ENCODE measurements at regions not wholly inside any gene's neighbourhood (a gene's known extent, or its start where the extent isn't known, plus 50 kb on each side); places are given as distances from the start of the nearest gene placed in this dataset.

- no TSS peak for BruUV-seq (replicated peaks)
- RAD21 ChIA-PET (ENCODE audit: low non-redundant PET in 1 of 2, low total read pairs in 2 of 2, uncharacterized antibody in 2 of 2, unreplicated experiment in 2 of 2), result no interaction called here
- H3K9me2 ChIP-seq (ENCODE audit: insufficient read depth), result no peaks in the 10 kb centered on the region
- POLR2A ChIA-PET, result no interaction called here
- no peaks in the 10 kb centered on the region for H4K20me1 ChIP-seq (ENCODE audit: insufficient read depth)
- H3K27ac ChIP-seq (ENCODE audit: low read depth, low read length), result no peak overlapping the region
- CTCF ChIA-PET, result no interaction called here
- no peak overlapping the region for H3K4me3 ChIP-seq (replicated peaks in 1 of 2; ENCODE audit: low read depth in 1 of 2, low read length in 2 of 2)
- H3K9ac ChIP-seq (ENCODE audit: low read length), result no peak overlapping the region
- peaks cover 13% of the 10 kb centered on the region; the same call in 1 of the 2 replicates for H3K27me3 ChIP-seq (ENCODE audit: insufficient read depth, low read length)
- H3K79me2 ChIP-seq (ENCODE audit: insufficient read depth, low read length), result no peaks in the 10 kb centered on the region
- H3K4me2 ChIP-seq (ENCODE audit: low read length), result no peak overlapping the region
- no peaks in the 10 kb centered on the region for H3K36me3 ChIP-seq (ENCODE audit: control insufficient read depth in 1 of 2, insufficient read depth in 2 of 2, low read length in 2 of 2)
- intact Hi-C loops (cut with micrococcal nuclease), result no loop called here
- no peak overlapping the region for H2AFZ ChIP-seq (ENCODE audit: low read depth, low read length, poor library complexity, severe bottlenecking)
- DNase-seq (ENCODE audit: low read depth, low spot score) (no peak), ATAC-seq (no peak)
- no peaks in the 10 kb centered on the region for H3K9me3 ChIP-seq (ENCODE audit: control insufficient read depth in 1 of 2, insufficient read depth in 1 of 2, low read depth in 1 of 2, low read length in 2 of 2)
- H3K4me1 ChIP-seq (ENCODE audit: control insufficient read depth in 1 of 2, insufficient read depth in 2 of 2, low read length in 2 of 2), result no peaks in the 10 kb centered on the region
- TF ChIP-seq RAD21 (IDR thresholded peaks at IDR 0.05; ENCODE audit: low read depth) (no peak), SP1 (IDR thresholded peaks at IDR 0.05; ENCODE audit: low read depth) (no peak), ZNF274 (IDR thresholded peaks at IDR 0.05; ENCODE audit: low read depth, low read length) (no peak), YY1 (IDR thresholded peaks at IDR 0.05; ENCODE audit: extremely low read depth, insufficient replicate concordance, low read depth, low read length) (no peak), EZH2 (IDR thresholded peaks at IDR 0.05) (no peak), ATF3 (IDR thresholded peaks at IDR 0.05) (no peak), CTCF (IDR thresholded peaks at IDR 0.05 in 2 of 3, conservative IDR thresholded peaks at IDR 0.05 in 1 of 3; ENCODE audit: borderline replicate concordance in 1 of 3, insufficient read depth in 1 of 3, low read depth in 2 of 3, low read length in 2 of 3) (no peak)
These were observed 470.8 kb downstream of the FGF9 start for GRCh38 chr13:22141716-22142115.

- ATAC-seq, result no peak
- POLR2A ChIA-PET, result no interaction called here
- intact Hi-C loops (cut with micrococcal nuclease), result no loop called here
- H4K20me1 ChIP-seq (ENCODE audit: insufficient read depth), result no peaks in the 10 kb centered on the region
- H3K4me3 ChIP-seq (replicated peaks in 1 of 2; ENCODE audit: low read depth in 1 of 2, low read length in 2 of 2), result no peak overlapping the region
- no peak for DNase-seq (ENCODE audit: low read depth, low spot score)
- no peaks in the 10 kb centered on the region for H3K9me3 ChIP-seq (ENCODE audit: control insufficient read depth in 1 of 2, insufficient read depth in 1 of 2, low read depth in 1 of 2, low read length in 2 of 2)
- H3K9ac ChIP-seq (ENCODE audit: low read length), result no peak overlapping the region
- no peaks in the 10 kb centered on the region for H3K36me3 ChIP-seq (ENCODE audit: control insufficient read depth in 1 of 2, insufficient read depth in 2 of 2, low read length in 2 of 2)
- no peaks in the 10 kb centered on the region for H3K79me2 ChIP-seq (ENCODE audit: insufficient read depth, low read length)
- no peaks in the 10 kb centered on the region for H3K4me1 ChIP-seq (ENCODE audit: control insufficient read depth in 1 of 2, insufficient read depth in 2 of 2, low read length in 2 of 2)
- H2AFZ ChIP-seq (ENCODE audit: low read depth, low read length, poor library complexity, severe bottlenecking), result no peak overlapping the region
- no peak overlapping the region for H3K4me2 ChIP-seq (ENCODE audit: low read length)
- RAD21 ChIA-PET (ENCODE audit: low non-redundant PET in 1 of 2, low total read pairs in 2 of 2, uncharacterized antibody in 2 of 2, unreplicated experiment in 2 of 2), result no interaction called here
- no peak overlapping the region for H3K27ac ChIP-seq (ENCODE audit: low read depth, low read length)
- H3K9me2 ChIP-seq (ENCODE audit: insufficient read depth), result no peaks in the 10 kb centered on the region
- BruUV-seq (replicated peaks), result no TSS peak
- peaks cover 7% of the 10 kb centered on the region; the same call in 1 of the 2 replicates for H3K27me3 ChIP-seq (ENCODE audit: insufficient read depth, low read length)
- CTCF ChIA-PET, result no interaction called here
- TF ChIP-seq RAD21 (IDR thresholded peaks at IDR 0.05; ENCODE audit: low read depth) (no peak), POLR2A (IDR thresholded peaks at IDR 0.05; ENCODE audit: borderline replicate concordance, extremely low read depth, insufficient read depth, insufficient read length) (no peak), EGR1 (IDR thresholded peaks at IDR 0.05; ENCODE audit: low read depth) (no peak), ZNF274 (IDR thresholded peaks at IDR 0.05; ENCODE audit: low read depth, low read length) (no peak), EZH2 (IDR thresholded peaks at IDR 0.05) (no peak), ZFX (IDR thresholded peaks at IDR 0.05) (no peak), MAX (IDR thresholded peaks at IDR 0.05) (no peak), CTCF (IDR thresholded peaks at IDR 0.05 in 2 of 3, conservative IDR thresholded peaks at IDR 0.05 in 1 of 3; ENCODE audit: borderline replicate concordance in 1 of 3, insufficient read depth in 1 of 3, low read depth in 2 of 3, low read length in 2 of 3) (no peak), ZBTB33 (IDR thresholded peaks at IDR 0.05; ENCODE audit: extremely low read depth, insufficient replicate concordance, low read length) (no peak), SIN3A (IDR thresholded peaks at IDR 0.05; ENCODE audit: low read depth) (no peak), ATF3 (IDR thresholded peaks at IDR 0.05) (no peak)
These were observed 472.8 kb downstream of the FGF9 start for GRCh38 chr13:22143671-22144070.

Measured in HCT116 (cell line).